ENCODE measurements at regions not wholly inside any gene's neighbourhood (a gene's known extent, or its start where the extent isn't known, plus 50 kb on each side); places are given as distances from the start of the nearest gene placed in this dataset.
"Not testable (repeated sequence)": the region's sequence is repeated elsewhere in the genome, so short reads cannot be mapped to it uniquely, and the experiment has no call there.

GRCh38 chr7:145105561-145105960, 269.7 kb upstream of the TPK1 start:
- Histone ChIP-seq H3K36me3 (no peaks in the 10 kb centered on the region), H3K9me3 (no peaks in the 10 kb centered on the region), H3K4me1 (no peaks in the 10 kb centered on the region), H3K27ac (no peak overlapping the region), H3K27me3 (no peaks in the 10 kb centered on the region), H3K4me3 (replicated peaks in 1 of 3) (no peak overlapping the region)
- intact Hi-C loops (cut with DNase I): no loop called here
- no peak for DNase-seq
- TF ChIP-seq, protein P1, sequence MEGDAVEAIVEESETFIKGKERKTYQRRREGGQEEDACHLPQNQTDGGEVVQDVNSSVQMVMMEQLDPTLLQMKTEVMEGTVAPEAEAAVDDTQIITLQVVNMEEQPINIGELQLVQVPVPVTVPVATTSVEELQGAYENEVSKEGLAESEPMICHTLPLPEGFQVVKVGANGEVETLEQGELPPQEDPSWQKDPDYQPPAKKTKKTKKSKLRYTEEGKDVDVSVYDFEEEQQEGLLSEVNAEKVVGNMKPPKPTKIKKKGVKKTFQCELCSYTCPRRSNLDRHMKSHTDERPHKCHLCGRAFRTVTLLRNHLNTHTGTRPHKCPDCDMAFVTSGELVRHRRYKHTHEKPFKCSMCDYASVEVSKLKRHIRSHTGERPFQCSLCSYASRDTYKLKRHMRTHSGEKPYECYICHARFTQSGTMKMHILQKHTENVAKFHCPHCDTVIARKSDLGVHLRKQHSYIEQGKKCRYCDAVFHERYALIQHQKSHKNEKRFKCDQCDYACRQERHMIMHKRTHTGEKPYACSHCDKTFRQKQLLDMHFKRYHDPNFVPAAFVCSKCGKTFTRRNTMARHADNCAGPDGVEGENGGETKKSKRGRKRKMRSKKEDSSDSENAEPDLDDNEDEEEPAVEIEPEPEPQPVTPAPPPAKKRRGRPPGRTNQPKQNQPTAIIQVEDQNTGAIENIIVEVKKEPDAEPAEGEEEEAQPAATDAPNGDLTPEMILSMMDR (IDR thresholded peaks at IDR 0.05): no peak
- TF ChIP-seq POLR2A (IDR thresholded peaks at IDR 0.05): no peak
- WGBS, 2 donors: 65 to 73% methylated on average over 2 of the region's 2 CpGs

DNA sequence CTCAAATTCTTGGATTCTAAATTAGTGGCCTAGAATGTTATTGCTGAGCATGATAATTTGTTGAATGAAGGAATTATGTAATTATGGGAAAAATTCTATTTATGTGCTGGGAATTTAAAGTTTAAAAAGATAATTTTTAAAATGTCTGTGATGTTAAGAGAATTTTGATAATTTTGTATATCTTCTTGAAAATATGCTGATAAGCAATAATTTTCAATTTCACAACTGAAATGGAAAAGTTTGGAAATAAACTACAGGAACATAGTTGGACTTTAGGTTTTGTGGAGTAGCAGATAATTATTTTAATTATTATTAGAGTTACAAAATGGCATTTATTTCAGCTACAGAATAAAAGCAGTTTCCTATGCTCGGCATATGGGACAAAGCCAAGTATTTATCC, 268.5 kb upstream of the TPK1 start:
- no peak overlapping the region for H3K4me3 ChIP-seq (replicated peaks in 1 of 3)
- H3K4me1 ChIP-seq: no peaks in the 10 kb centered on the region
- intact Hi-C loops (cut with DNase I): no loop called here
- no peaks in the 10 kb centered on the region for H3K27me3 ChIP-seq
- H3K36me3 ChIP-seq: no peaks in the 10 kb centered on the region
- WGBS, 2 donors: 81 to 86% methylated on average over 1 of the region's 1 CpG
- H3K9me3 ChIP-seq: no peaks in the 10 kb centered on the region
- TF ChIP-seq, protein P1 (IDR thresholded peaks at IDR 0.05): no peak
- TF ChIP-seq POLR2A (IDR thresholded peaks at IDR 0.05): no peak
- DNase-seq: no peak
- no peak overlapping the region for H3K27ac ChIP-seq

- WGBS, 2 donors: 95 to 98% methylated on average over 10 of the region's 10 CpGs
- DNase-seq; H3K4me3 ChIP-seq (replicated peaks in 1 of 3); H3K27me3 ChIP-seq; H3K9me3 ChIP-seq; H3K36me3 ChIP-seq; H3K4me1 ChIP-seq; intact Hi-C loops (cut with DNase I); H3K27ac ChIP-seq: not testable (repeated sequence)
Measured at GRCh38 chr7:145102199-145102598, 266.3 kb upstream of the TPK1 start.

- WGBS, 2 donors: 78 to 80% methylated on average over 4 of the region's 4 CpGs
- no peaks in the 10 kb centered on the region for H3K36me3 ChIP-seq
- TF ChIP-seq, protein P1 (IDR thresholded peaks at IDR 0.05): no peak
- no peak for TF ChIP-seq POLR2A (IDR thresholded peaks at IDR 0.05)
- H3K27ac ChIP-seq: no peak overlapping the region
- no peaks in the 10 kb centered on the region for H3K27me3 ChIP-seq
- no peak for DNase-seq
- intact Hi-C loops (cut with DNase I): no loop called here
- H3K4me1 ChIP-seq: no peaks in the 10 kb centered on the region
- H3K4me3 ChIP-seq (replicated peaks in 1 of 3): no peak overlapping the region
- H3K9me3 ChIP-seq: no peaks in the 10 kb centered on the region
Measured at GRCh38 chr7:145092766-145093165, 256.9 kb upstream of the TPK1 start.

- H3K4me3 ChIP-seq (replicated peaks in 1 of 3): no peak overlapping the region
- DNase-seq: no peak
- no peaks in the 10 kb centered on the region for H3K9me3 ChIP-seq
- no peak overlapping the region for H3K27ac ChIP-seq
- TF ChIP-seq POLR2A (IDR thresholded peaks at IDR 0.05): no peak
- TF ChIP-seq, protein P1 (IDR thresholded peaks at IDR 0.05): no peak
- no peaks in the 10 kb centered on the region for H3K4me1 ChIP-seq
- H3K36me3 ChIP-seq: no peaks in the 10 kb centered on the region
- 81 to 85% methylated on average over 3 of the region's 3 CpGs for WGBS, 2 donors
- H3K27me3 ChIP-seq: no peaks in the 10 kb centered on the region
- intact Hi-C loops (cut with DNase I): no loop called here
Measured at GRCh38 chr7:145088111-145088745, 252.4 kb upstream of the TPK1 start.

Measured in thyroid gland (tissue), 4 donors.